GM18498 (cell line): ENCODE measurements at regions not wholly inside any gene's neighbourhood (a gene's known extent, or its start where the extent isn't known, plus 50 kb on each side); places are given as distances from the start of the nearest gene placed in this dataset.

Experiments used
- ATAC-seq: cut with Tn5 transposase; IDR thresholded peaks from one replicate; pipeline ENCODE4 v1.9.1; 2021; ENCODE audit warnings: mild to moderate bottlenecking, moderate library complexity; ENCODE audit not compliant: unreplicated experiment

GRCh38 chr14:65872536-65872935 is 460.0 kb downstream of the FUT8 start:
- ATAC-seq = no peak

GRCh38 chr14:65877166-65877565 is 464.6 kb downstream of the FUT8 start:
- no peak for ATAC-seq

- ATAC-seq = no peak
Measured at GRCh38 chr14:65877624-65878023, 465.1 kb downstream of the FUT8 start.

GRCh38 chr14:65878586-65878985 is 466.1 kb downstream of the FUT8 start:
- ATAC-seq = no peak

GRCh38 chr14:65879248-65880009 is 466.9 kb downstream of the FUT8 start:
- no peak for ATAC-seq

- ATAC-seq = no peak
Measured at GRCh38 chr14:65880507-65880906, 468.0 kb downstream of the FUT8 start.

- no peak for ATAC-seq
Measured at GRCh38 chr14:65881642-65882041, 469.1 kb downstream of the FUT8 start.

GRCh38 chr14:65888677-65889076 is 476.1 kb downstream of the FUT8 start:
- no peak for ATAC-seq

GRCh38 chr14:65892315-65892714 is 479.8 kb downstream of the FUT8 start:
- ATAC-seq = no peak

GRCh38 chr14:65900164-65900563 is 487.6 kb downstream of the FUT8 start:
- no peak for ATAC-seq

GRCh38 chr14:65901595-65901994 is 489.1 kb downstream of the FUT8 start:
- ATAC-seq = no peak

- no peak for ATAC-seq
Measured at GRCh38 chr14:65904988-65905387, 492.5 kb downstream of the FUT8 start.

- ATAC-seq = no peak
Measured at GRCh38 chr14:65906344-65906743, 493.8 kb downstream of the FUT8 start.

GRCh38 chr14:65906948-65907347 is 494.4 kb downstream of the FUT8 start:
- ATAC-seq = no peak

GRCh38 chr14:65910108-65910786 is 497.7 kb downstream of the FUT8 start:
- ATAC-seq = no peak

- no peak for ATAC-seq
Measured at GRCh38 chr14:65915125-65915524, 502.6 kb downstream of the FUT8 start.

- no peak for ATAC-seq
Measured at GRCh38 chr14:65916055-65916454, 503.5 kb downstream of the FUT8 start.

GRCh38 chr14:65920996-65921395 is 508.5 kb downstream of the FUT8 start:
- no peak for ATAC-seq

- ATAC-seq = no peak
Measured at GRCh38 chr14:65922142-65922541, 509.6 kb downstream of the FUT8 start.

GRCh38 chr14:65926504-65926903 is 514.0 kb downstream of the FUT8 start:
- ATAC-seq = no peak

- no peak for ATAC-seq
Measured at GRCh38 chr14:65926935-65927700, 514.6 kb downstream of the FUT8 start.

- ATAC-seq = no peak
Measured at GRCh38 chr14:65927931-65928356, 515.4 kb downstream of the FUT8 start.
